SK-N-SH treated with all-trans-retinoic acid at 6 μM for 48 hours (cell line): ENCODE measurements at regions not wholly inside any gene's neighbourhood (a gene's known extent, or its start where the extent isn't known, plus 50 kb on each side); places are given as distances from the start of the nearest gene placed in this dataset.

ENCODE experiments used
- ATAC-seq: fragments of 200-7000 bp; cut with Tn5 transposase; 3 replicates; pipeline ENCODE4 v1.9.1; 2020; ENCODE audit warnings: mild to moderate bottlenecking, moderate library complexity
- ARNTL ChIP-seq: fragments of 450-650 bp; formaldehyde crosslinking; IDR thresholded peaks from 2 replicates; pipeline ENCODE4 v1.5.0; 2020; ENCODE audit warnings: low read depth, mild to moderate bottlenecking, moderate library complexity, borderline replicate concordance
- CSDC2 ChIP-seq: fragments of 250-450 bp; sonication (Bioruptor Pico); IDR thresholded peaks from 2 replicates; pipeline ENCODE4 v1.5.0; 2020; ENCODE audit warnings: mild to moderate bottlenecking, moderate library complexity
- CSRNP3 ChIP-seq: fragments of 250-450 bp; sonication (Bioruptor Pico); IDR thresholded peaks from 2 replicates; pipeline ENCODE4 v1.5.1; 2021; ENCODE audit warnings: mild to moderate bottlenecking, moderate library complexity
- GLIS3 ChIP-seq: fragments of 250-450 bp; sonication (Bioruptor Pico); IDR thresholded peaks from 2 replicates; pipeline ENCODE4 v1.5.0; 2020; ENCODE audit warnings: mild to moderate bottlenecking, moderate library complexity
- ISL1 ChIP-seq: fragments of 250-450 bp; sonication (Bioruptor Pico); IDR thresholded peaks from 2 replicates; pipeline ENCODE4 v2.1.2; 2022; ENCODE audit warnings: mild to moderate bottlenecking, moderate library complexity
- OSR1 ChIP-seq: fragments of 250-450 bp; sonication (Bioruptor Pico); IDR thresholded peaks from 2 replicates; pipeline ENCODE4 v1.8.0; 2022; ENCODE audit warnings: moderate library complexity, mild to moderate bottlenecking, inconsistent platforms
- PPARA ChIP-seq: fragments of 250-450 bp; sonication (Bioruptor Pico); IDR thresholded peaks from 2 replicates; pipeline ENCODE4 v1.5.0; 2020; ENCODE audit warnings: mild to moderate bottlenecking, borderline replicate concordance
- SNAI2 ChIP-seq: fragments of 250-450 bp; sonication (Bioruptor Pico); IDR thresholded peaks from 2 replicates; pipeline ENCODE4 v1.5.0; 2020; ENCODE audit warnings: mild to moderate bottlenecking, moderate library complexity
- TOX ChIP-seq: fragments of 250-450 bp; sonication (Bioruptor Pico); IDR thresholded peaks from 2 replicates; pipeline ENCODE4 v1.8.0; 2021; ENCODE audit warnings: mild to moderate bottlenecking, moderate library complexity, borderline replicate concordance
- TSHZ2 ChIP-seq: fragments of 250-450 bp; sonication (Bioruptor Pico); IDR thresholded peaks from 2 replicates; pipeline ENCODE4 v1.5.0; 2020; ENCODE audit warnings: mild to moderate bottlenecking, moderate library complexity
- ZC3H10 ChIP-seq: fragments of 250-450 bp; sonication (Bioruptor Pico); IDR thresholded peaks from 2 replicates; pipeline ENCODE4 v1.5.1; 2021; ENCODE audit warnings: mild to moderate bottlenecking, moderate library complexity
- ZFP3 ChIP-seq: fragments of 250-450 bp; sonication (Bioruptor Pico); IDR thresholded peaks from 2 replicates; pipeline ENCODE4 v1.5.0; 2020; ENCODE audit warnings: mild to moderate bottlenecking, moderate library complexity
- ZNF565 ChIP-seq: fragments of 450-650 bp; formaldehyde crosslinking; conservative IDR thresholded peaks from 2 replicates; pipeline ENCODE4 v1.5.0; 2020; ENCODE audit warnings: low read depth, mild to moderate bottlenecking, moderate library complexity
- ZNF8 ChIP-seq: fragments of 450-650 bp; formaldehyde crosslinking; IDR thresholded peaks from 2 replicates; pipeline ENCODE4 v1.5.0; 2020; ENCODE audit warnings: mild to moderate bottlenecking, moderate library complexity
- TF ChIP-seq, protein P1 (sequence below): fragments of 250-450 bp; sonication (Bioruptor Pico); IDR thresholded peaks from 2 replicates; pipeline ENCODE4 v1.5.1; 2020; ENCODE audit warnings: low read depth, mild to moderate bottlenecking, moderate library complexity
- TF ChIP-seq, protein P2 (sequence below): fragments of 250-450 bp; sonication (Bioruptor Pico); IDR thresholded peaks from 2 replicates; pipeline ENCODE4 v1.8.0; 2021; ENCODE audit warnings: low read depth, mild to moderate bottlenecking, moderate library complexity, borderline replicate concordance

DNA sequence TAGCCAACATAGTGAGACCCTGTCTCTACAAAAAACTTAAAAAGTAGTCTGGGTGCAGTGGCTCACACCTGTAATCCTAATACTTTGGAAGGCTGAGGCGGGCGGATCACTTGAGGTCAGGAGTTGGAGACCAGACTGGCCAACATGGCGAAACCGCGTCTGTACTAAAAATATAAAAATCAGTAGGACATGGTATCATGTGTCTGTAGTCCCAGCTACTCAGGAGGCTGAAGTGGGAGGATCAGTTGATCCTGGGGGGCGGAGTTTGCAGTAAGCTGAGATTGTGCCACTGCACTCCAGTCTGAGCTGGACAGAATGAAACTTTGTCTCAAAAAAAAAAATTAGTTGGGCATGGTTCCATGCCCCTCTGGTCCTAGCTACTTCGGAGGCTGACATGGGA, 57.9 kb upstream of the MIER3 start:
- no peak for TF ChIP-seq CSDC2
- TF ChIP-seq TOX (CRISPR knock-in tag) = no peak
- ATAC-seq = no peak

DNA sequence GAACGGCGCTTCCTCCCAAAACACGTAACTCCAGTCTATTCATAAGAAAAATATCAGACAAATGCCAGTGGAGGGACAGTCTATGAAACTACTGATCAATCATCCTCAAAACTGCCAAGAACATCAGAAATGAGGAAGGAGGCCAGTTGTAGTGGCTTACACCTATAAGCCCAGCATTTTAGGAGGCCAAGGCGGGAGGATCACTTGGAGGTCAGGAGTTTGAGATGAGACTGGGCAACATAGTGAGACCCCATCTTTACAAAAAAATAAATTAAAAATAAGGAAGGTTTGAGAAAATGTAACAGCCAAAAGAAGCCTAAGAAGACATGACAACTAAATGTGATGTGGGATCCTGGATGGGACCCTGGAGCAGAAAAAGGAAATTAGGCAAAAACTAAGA, 58.9 kb upstream of the MIER3 start:
- no peak for ATAC-seq
- no peak for TF ChIP-seq TOX (CRISPR knock-in tag)
- no peak for TF ChIP-seq ISL1 (CRISPR knock-in tag)
- no peak for TF ChIP-seq GLIS3 (CRISPR knock-in tag)

DNA sequence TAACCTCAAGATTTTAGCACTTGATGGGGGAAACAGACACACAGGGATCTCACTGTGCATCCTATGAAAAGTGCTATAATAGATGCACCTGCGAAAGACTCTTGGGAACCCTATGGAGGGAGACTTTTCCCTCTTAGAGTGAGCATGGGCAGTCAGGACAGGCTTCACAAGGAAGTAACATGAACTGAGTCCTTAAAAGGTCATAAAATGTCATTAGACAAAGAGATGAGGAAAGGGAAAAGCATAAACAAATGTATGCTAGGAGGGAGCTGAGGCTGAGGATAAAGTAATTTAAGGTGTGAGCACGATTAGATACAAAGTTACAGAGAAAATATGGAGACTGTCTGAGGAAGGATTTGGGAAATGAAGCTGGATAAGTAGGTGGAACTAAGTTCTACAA, 60.6 kb upstream of the MIER3 start:
- ATAC-seq = no peak
- TF ChIP-seq ZC3H10 (CRISPR knock-in tag) (no peak), CSRNP3 (CRISPR knock-in tag) (no peak), TSHZ2 (CRISPR knock-in tag) (no peak), GLIS3 (CRISPR knock-in tag) (no peak), PPARA (CRISPR knock-in tag) (no peak), OSR1 (CRISPR knock-in tag) (no peak), CSDC2 (no peak), ISL1 (CRISPR knock-in tag) (no peak)

DNA sequence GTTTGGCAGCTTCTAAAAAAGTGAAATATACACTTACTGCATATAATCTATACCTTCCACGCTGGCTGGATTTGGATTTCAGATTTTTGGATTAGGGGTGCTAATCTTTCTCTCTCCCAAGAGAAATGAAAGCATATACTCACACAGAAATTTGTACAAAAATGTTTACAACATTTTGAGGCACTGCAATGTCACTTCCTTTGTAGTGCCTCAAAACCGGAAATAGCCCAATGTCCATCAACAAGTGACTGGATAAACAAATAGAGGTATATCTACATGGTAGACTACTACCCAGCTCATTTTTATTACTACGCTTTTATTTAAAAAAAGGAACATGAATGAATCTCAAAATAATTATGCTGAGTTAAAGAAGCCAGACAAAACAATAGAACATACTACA, 74.0 kb upstream of the MIER3 start:
- TF ChIP-seq, protein P1, sequence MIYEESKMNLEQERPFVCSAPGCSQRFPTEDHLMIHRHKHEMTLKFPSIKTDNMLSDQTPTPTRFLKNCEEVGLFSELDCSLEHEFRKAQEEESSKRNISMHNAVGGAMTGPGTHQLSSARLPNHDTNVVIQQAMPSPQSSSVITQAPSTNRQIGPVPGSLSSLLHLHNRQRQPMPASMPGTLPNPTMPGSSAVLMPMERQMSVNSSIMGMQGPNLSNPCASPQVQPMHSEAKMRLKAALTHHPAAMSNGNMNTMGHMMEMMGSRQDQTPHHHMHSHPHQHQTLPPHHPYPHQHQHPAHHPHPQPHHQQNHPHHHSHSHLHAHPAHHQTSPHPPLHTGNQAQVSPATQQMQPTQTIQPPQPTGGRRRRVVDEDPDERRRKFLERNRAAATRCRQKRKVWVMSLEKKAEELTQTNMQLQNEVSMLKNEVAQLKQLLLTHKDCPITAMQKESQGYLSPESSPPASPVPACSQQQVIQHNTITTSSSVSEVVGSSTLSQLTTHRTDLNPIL (CRISPR knock-in tag) = no peak
- no peak for TF ChIP-seq ARNTL
- no peak for TF ChIP-seq PPARA (CRISPR knock-in tag)
- no peak for ATAC-seq

- TF ChIP-seq TSHZ2 (CRISPR knock-in tag) (no peak), ZNF8 (no peak), OSR1 (CRISPR knock-in tag) (no peak), ZFP3 (CRISPR knock-in tag) (no peak), GLIS3 (CRISPR knock-in tag) (no peak)
- TF ChIP-seq, protein P2, sequence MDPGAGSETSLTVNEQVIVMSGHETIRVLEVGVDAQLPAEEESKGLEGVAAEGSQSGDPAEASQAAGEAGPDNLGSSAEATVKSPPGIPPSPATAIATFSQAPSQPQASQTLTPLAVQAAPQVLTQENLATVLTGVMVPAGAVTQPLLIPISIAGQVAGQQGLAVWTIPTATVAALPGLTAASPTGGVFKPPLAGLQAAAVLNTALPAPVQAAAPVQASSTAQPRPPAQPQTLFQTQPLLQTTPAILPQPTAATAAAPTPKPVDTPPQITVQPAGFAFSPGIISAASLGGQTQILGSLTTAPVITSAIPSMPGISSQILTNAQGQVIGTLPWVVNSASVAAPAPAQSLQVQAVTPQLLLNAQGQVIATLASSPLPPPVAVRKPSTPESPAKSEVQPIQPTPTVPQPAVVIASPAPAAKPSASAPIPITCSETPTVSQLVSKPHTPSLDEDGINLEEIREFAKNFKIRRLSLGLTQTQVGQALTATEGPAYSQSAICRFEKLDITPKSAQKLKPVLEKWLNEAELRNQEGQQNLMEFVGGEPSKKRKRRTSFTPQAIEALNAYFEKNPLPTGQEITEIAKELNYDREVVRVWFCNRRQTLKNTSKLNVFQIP (CRISPR knock-in tag) = no peak
- ATAC-seq = no peak
Measured at GRCh38 chr5:57028161-57028560, 76.2 kb upstream of the MIER3 start.

DNA sequence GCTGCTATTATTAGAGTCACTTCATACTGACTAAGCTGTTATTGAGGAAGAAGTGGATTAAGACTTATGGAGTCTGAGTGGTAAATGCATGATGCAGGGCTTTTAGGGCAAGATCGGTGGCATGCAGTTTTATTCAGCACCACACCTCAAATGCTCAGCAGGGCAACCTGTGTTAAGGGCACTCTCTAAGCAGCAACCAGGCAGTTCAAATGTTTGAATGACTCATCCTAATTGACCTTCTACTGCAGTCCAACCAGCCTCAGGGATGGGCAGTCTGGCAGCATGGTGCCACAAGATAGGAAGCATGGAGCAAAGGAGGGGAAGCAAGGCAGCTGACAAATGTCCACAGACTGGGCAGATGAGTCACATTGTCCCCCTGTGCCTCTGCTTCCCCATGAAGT, 80.2 kb upstream of the MIER3 start:
- TF ChIP-seq ARNTL = no peak
- TF ChIP-seq CSRNP3 (CRISPR knock-in tag) = no peak
- TF ChIP-seq PPARA (CRISPR knock-in tag) = no peak
- TF ChIP-seq ZNF8 = no peak
- no peak for TF ChIP-seq SNAI2 (CRISPR knock-in tag)
- no peak for TF ChIP-seq ZNF565 (CRISPR knock-in tag)

More for the DNA sequence above, 80.2 kb upstream of the MIER3 start:
- ATAC-seq = no peak
